ENCODE measurements at regions not wholly inside any gene's neighbourhood (a gene's known extent, or its start where the extent isn't known, plus 50 kb on each side); places are given as distances from the start of the nearest gene placed in this dataset.
A peak's percentile ranks its signal among the peaks of the same experiment; 100 is the strongest.

- Histone ChIP-seq H3K9ac (no peak overlapping the region), H4K20me1 (ENCODE audit: insufficient read depth) (no peaks in the 10 kb centered on the region), H3K79me2 (ENCODE audit: insufficient read depth, low read depth) (no peaks in the 10 kb centered on the region), H3K27ac (no peak overlapping the region), H2AFZ (ENCODE audit: low read depth) (no peak overlapping the region; the same call in 1 of the 2 replicates), H3K27me3 (ENCODE audit: insufficient read depth, low read depth) (no peaks in the 10 kb centered on the region), H3K4me2 (no peak overlapping the region), H3K4me1 (ENCODE audit: low read depth, poor library complexity, severe bottlenecking) (no peaks in the 10 kb centered on the region), H3K36me3 (ENCODE audit: insufficient read depth) (no peaks in the 10 kb centered on the region), H3K4me3 (IDR thresholded peaks at IDR 0.05; ENCODE audit: insufficient read depth, low read depth, low read length) (no peak overlapping the region)
- TF ChIP-seq CTCF (conservative IDR thresholded peaks at IDR 0.05; ENCODE audit: low read depth, low read length), result no peak
Observed at GRCh38 chr21:23858878-23859277, 1748.4 kb downstream of the MRPL39 start.

GRCh38 chr21:23853796-23854379 lies 1753.4 kb downstream of the MRPL39 start:
- H4K20me1 ChIP-seq (ENCODE audit: insufficient read depth), result no peaks in the 10 kb centered on the region
- no peak overlapping the region for H3K4me2 ChIP-seq
- H3K9ac ChIP-seq, result no peak overlapping the region
- H3K27ac ChIP-seq, result no peak overlapping the region
- H2AFZ ChIP-seq (ENCODE audit: low read depth), result no peak overlapping the region
- H3K36me3 ChIP-seq (ENCODE audit: insufficient read depth), result no peaks in the 10 kb centered on the region
- no peak overlapping the region for H3K4me3 ChIP-seq (IDR thresholded peaks at IDR 0.05; ENCODE audit: insufficient read depth, low read depth, low read length)
- H3K4me1 ChIP-seq (ENCODE audit: low read depth, poor library complexity, severe bottlenecking), result no peaks in the 10 kb centered on the region
- H3K27me3 ChIP-seq (ENCODE audit: insufficient read depth, low read depth), result no peaks in the 10 kb centered on the region
- no peaks in the 10 kb centered on the region for H3K79me2 ChIP-seq (ENCODE audit: insufficient read depth, low read depth)
- peak; percentile 45; the same call in 1 of the 2 replicates for TF ChIP-seq CTCF (conservative IDR thresholded peaks at IDR 0.05; ENCODE audit: low read depth, low read length)

- Histone ChIP-seq H3K27me3 (ENCODE audit: insufficient read depth, low read depth) (no peaks in the 10 kb centered on the region), H2AFZ (ENCODE audit: low read depth) (no peak overlapping the region), H3K9ac (no peak overlapping the region), H4K20me1 (ENCODE audit: insufficient read depth) (no peaks in the 10 kb centered on the region), H3K4me2 (no peak overlapping the region), H3K36me3 (ENCODE audit: insufficient read depth) (no peaks in the 10 kb centered on the region), H3K79me2 (ENCODE audit: insufficient read depth, low read depth) (no peaks in the 10 kb centered on the region), H3K4me3 (IDR thresholded peaks at IDR 0.05; ENCODE audit: insufficient read depth, low read depth, low read length) (no peak overlapping the region), H3K27ac (no peak overlapping the region), H3K4me1 (ENCODE audit: low read depth, poor library complexity, severe bottlenecking) (no peaks in the 10 kb centered on the region)
- TF ChIP-seq CTCF (conservative IDR thresholded peaks at IDR 0.05; ENCODE audit: low read depth, low read length), result no peak
Observed at GRCh38 chr21:23837564-23837963, 1769.7 kb downstream of the MRPL39 start.

- H4K20me1 ChIP-seq (ENCODE audit: insufficient read depth), result no peaks in the 10 kb centered on the region
- H3K79me2 ChIP-seq (ENCODE audit: insufficient read depth, low read depth), result no peaks in the 10 kb centered on the region
- no peak overlapping the region for H3K27ac ChIP-seq
- no peak overlapping the region for H2AFZ ChIP-seq (ENCODE audit: low read depth)
- no peaks in the 10 kb centered on the region for H3K4me1 ChIP-seq (ENCODE audit: low read depth, poor library complexity, severe bottlenecking)
- no peak for TF ChIP-seq CTCF (conservative IDR thresholded peaks at IDR 0.05; ENCODE audit: low read depth, low read length)
- no peak overlapping the region for H3K4me3 ChIP-seq (IDR thresholded peaks at IDR 0.05; ENCODE audit: insufficient read depth, low read depth, low read length)
- no peaks in the 10 kb centered on the region for H3K36me3 ChIP-seq (ENCODE audit: insufficient read depth)
- H3K27me3 ChIP-seq (ENCODE audit: insufficient read depth, low read depth), result no peaks in the 10 kb centered on the region
- H3K4me2 ChIP-seq, result no peak overlapping the region
- H3K9ac ChIP-seq, result no peak overlapping the region
Observed at GRCh38 chr21:23822760-23823159, 1784.5 kb downstream of the MRPL39 start.
